ENCODE measurements at regions not wholly inside any gene's neighbourhood (a gene's known extent, or its start where the extent isn't known, plus 50 kb on each side); places are given as distances from the start of the nearest gene placed in this dataset.

DNA sequence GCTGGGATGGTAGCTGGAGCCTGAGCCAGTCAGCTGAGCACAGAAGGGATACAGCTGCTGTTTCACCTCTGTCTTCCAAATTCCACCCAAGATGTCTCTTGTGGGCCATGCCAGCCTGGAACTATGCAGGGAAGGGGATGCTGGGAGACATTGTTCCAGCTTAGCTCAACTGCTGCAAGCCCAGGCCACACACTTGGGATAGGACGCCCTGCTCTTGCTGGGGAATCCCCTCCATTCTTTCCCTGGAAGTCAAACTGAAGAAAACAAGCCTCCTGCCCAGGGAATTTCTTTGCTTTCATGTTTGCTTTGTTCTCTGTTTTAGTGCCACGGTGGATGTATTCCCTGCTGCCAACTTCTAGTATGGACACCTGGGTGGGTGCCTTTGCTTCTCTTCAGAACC is 55.2 kb upstream of the CDK13 start:
- H3K4me3 ChIP-seq (ENCODE audit: low read length): no peak overlapping the region
- no peaks in the 10 kb centered on the region for H3K27me3 ChIP-seq (ENCODE audit: insufficient read depth, low read length)
- no peaks in the 10 kb centered on the region for H3K4me1 ChIP-seq (ENCODE audit: insufficient read depth, low read length)
- no peaks in the 10 kb centered on the region for H3K9me3 ChIP-seq (ENCODE audit: low read depth, low read length)

GRCh38 chr7:39896840-39897239 is 53.2 kb upstream of the CDK13 start:
- no peaks in the 10 kb centered on the region for H3K27me3 ChIP-seq (ENCODE audit: insufficient read depth, low read length)
- no peaks in the 10 kb centered on the region for H3K9me3 ChIP-seq (ENCODE audit: low read depth, low read length)
- no peak overlapping the region for H3K4me3 ChIP-seq (ENCODE audit: low read length)
- H3K4me1 ChIP-seq (ENCODE audit: insufficient read depth, low read length): no peaks in the 10 kb centered on the region

DNA sequence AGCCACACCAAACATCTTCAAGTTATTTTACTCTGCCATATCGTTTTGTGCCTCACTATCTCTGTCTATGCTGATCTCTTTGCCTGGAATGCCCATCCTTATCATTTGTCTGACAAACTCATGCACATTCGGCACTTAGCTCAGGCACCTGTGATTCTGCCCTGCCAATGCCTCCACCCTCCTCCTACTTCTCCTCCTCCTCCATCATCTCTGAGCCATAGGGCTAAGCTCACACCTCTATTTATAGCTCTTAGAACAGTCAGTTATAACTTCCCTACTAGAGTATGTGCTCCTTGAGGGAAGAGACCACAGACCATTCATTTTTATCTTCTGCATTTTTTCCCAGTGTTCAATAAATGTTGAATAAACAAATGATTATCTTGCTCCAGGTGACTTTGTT is 51.2 kb upstream of the CDK13 start:
- H3K4me1 ChIP-seq (ENCODE audit: insufficient read depth, low read length): no peaks in the 10 kb centered on the region
- H3K27me3 ChIP-seq (ENCODE audit: insufficient read depth, low read length): no peaks in the 10 kb centered on the region
- no peak overlapping the region for H3K4me3 ChIP-seq (ENCODE audit: low read length)
- no peaks in the 10 kb centered on the region for H3K9me3 ChIP-seq (ENCODE audit: low read depth, low read length)

Measured in mononuclear cell (primary cell).